NCI-H2029 (cell line): ENCODE measurements at regions not wholly inside any gene's neighbourhood (a gene's known extent, or its start where the extent isn't known, plus 50 kb on each side); places are given as distances from the start of the nearest gene placed in this dataset.

ENCODE experiments used
- DNase-seq: peaks from one replicate; lab custom pipeline; 2025; lab: John Stamatoyannopoulos, UW

DNA sequence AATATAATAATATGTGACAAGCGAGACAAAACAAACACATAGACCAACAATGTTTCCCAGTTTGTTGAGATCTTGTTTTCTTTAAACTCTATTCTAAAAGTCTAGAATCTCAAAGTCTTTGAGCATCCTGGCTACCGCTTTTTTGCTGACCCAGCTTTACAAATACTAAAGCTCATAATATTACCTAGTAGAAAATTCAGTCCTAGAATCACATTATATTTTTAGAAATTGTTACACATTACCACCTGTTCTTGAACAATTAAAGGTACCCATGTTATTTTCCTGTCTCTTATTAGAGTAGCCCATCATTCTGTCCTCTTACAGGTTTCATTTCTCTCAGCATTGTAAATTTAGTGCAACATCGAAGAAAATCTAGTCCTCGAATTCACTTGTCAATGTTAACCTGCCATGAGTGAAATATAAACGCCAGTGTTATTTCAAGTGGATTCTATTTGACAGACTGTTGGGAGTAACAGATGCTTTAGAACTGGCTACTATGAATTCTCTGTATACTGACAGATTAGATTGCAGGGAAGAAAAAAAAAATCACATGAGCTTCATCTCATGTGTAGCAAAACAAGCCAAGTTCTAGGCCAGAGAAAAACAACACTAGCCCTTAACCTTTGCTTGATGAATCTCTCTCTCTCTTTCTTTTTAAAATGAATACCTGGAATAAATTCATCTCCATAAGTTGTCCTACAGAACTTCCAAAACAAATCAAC is 851.2 kb upstream of the ADAMTS5 start:
- no peak for DNase-seq

DNA sequence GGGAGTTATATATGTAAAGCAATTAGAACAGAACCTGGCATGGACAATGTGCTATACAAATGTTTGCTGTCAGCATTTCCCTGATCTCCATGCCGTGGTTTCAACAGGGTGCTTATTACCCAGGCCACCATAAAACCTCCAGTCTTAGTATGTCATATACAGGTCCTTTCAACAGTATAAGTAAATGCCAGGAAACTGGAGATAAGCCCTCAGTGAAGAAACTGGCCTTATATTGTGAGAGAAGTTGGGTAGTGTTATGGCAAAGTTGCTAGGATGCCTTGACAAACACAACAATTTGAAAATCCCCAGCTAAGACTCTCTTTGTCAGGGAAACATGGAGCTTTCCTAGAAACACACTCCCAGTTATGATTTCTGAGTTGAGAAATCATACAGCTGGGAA is 850.2 kb upstream of the ADAMTS5 start:
- no peak for DNase-seq

DNA sequence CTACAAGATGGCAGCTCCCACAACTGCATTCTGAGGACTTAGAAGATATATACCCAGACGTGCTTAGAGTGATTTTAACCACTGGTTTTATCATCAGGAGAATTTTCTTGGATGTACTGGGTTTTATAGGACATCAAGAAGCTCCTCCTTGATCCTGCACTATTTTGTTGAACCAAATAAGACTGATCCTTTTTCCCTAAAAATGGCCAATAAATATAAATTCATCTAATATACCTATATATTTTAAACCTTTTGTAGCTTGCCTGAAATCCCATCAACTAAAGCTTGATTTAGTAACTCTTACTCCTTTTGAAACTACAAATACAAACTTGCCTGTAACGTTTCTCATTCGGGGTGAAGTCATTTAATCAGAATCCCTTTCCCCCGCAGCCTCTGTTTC is 849.4 kb upstream of the ADAMTS5 start:
- no peak for DNase-seq

DNA sequence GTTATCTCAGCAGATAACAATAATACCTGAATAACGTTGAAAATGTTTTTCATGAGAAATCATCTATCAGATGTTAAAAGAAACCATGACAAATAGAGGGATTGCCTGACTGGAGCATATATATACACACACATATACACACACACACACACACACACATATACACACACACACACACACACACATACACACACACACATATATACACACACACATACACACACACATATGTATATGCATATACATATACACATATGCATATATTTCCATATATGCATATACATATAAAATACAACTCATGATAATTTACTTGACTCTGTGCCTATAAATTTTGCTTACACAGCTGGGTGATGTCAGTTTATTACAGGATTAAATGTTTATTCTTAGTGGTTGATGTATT is 847.3 kb upstream of the ADAMTS5 start:
- no peak for DNase-seq

DNA sequence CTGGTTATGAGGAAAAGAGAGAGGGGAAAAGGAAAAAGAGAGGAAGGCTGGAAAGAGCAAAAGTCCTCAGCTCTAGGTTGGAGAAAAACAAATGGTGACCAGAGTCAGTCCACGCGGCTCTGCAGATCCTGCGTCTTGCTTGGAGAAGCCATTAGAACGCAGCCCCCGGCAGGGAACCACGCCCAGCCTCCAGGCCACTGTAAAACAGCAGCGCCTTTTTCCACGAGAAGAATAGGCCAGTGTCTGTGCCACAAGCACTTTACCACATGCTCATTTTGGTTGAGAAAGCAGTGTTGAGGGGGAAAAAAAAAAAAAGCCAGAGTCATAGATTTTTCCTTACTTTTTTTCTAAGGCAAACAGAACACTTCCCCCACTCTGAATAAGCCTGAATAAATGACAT is 846.9 kb upstream of the ADAMTS5 start:
- DNase-seq, result no peak

DNA sequence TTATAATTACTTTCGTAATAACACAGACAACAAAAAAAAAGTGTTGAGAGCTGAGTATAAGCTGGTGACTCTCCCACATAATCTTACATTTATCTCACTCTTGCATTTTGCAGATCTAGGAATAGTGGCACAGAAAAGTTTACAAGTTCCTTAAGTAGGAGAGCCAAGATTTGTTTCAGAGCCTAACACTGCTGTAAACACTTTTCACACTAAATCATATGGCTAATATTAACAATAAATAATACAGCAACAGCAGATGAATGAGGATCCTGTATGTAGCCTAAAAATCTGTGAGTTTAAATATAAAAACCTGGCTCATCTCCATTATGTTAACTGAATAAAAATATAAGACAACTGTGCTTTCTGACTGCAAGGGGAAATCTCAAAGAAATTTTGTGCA is 846.5 kb upstream of the ADAMTS5 start:
- no peak for DNase-seq

DNA sequence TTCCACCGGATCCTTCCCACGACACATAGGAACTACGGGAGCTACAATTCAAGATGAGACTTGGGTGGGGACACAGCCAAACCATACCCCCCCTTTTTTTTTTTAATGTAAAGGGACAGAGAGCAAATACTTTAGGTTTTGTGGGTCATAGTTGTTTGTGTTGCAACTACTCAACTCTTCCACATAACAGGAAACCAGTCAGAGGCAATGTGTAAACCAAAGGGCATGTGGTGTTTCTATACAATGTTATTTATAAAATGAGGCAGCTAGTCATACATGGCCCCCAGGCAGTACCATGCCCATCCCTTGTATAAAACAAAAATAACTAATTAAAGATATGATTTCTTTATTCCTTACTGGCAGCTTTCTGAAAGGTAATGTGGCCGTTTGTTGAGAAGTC is 845.4 kb upstream of the ADAMTS5 start:
- no peak for DNase-seq

DNA sequence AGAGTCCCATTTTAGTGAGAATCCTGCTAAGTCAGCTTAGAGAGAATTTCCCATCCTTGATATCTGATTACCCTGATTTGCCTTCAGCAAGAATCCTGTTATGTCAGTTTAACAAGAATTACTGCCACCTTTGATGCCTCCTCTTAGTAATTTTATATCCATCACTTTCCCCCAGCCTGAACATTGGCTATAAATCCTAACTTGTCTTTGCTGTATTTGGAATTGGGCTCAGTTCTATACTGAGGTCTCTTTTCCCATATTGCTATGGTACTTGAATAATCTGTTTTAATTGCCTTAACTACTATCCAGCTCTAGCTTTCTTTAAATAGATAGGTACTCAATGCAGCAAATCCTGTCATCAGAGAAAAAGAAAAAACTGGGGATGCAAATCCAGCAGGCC is 842.0 kb upstream of the ADAMTS5 start:
- no peak for DNase-seq

DNA sequence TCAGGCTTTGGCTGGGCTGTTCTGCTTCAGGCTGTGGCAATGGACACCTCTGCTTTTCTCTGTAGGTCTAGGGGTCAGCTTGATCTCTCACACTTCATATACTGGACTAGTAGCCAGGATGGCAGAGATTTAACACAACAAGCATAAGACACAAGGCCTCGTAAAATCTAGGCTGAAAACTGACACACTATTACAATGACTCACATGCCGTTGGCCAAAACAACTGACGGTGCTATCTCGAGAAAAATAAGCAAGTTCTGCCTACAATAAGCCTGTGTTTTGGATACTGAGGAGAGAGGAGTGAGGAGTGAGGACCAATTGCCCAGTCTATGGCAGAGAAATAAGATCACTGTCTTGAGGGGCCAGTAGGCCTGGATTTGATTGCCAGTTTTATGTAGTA is 840.7 kb upstream of the ADAMTS5 start:
- DNase-seq, result no peak

DNA sequence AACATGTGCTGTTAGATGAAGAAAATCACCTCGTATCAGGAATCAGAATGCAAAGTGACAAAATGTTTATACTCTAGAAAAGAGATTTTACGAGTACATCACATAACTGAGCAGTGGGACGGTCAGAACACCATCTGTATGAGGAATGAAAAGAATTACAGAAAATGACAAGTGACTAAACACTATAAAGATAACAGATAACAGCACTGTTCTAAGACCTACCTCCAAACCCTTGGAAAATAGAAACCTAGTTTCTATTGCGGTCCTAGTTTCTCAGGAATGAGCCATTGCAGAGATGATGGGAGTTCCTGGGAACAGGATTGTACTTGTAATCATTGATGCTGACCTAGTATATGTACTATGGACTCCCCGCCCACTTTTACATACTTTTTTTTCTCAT is 839.4 kb upstream of the ADAMTS5 start:
- DNase-seq, result no peak

DNA sequence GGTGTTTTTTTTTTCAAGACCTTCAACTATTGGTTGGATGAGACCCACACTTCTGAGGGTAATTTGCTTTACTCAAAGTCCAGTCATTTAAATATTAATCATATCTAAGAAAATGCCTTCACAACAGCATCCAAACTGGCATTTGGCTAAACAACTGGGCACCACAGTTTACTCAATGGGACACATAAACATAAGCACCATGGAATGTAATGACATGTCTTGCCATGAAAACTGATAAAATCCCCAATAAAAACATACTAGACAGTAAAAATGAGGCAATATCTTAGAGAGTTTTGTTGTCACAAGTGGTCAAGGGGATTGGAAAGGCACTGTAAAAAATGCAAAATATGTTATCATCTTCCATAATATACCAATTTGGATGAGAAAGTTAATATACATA is 838.8 kb upstream of the ADAMTS5 start:
- no peak for DNase-seq

DNA sequence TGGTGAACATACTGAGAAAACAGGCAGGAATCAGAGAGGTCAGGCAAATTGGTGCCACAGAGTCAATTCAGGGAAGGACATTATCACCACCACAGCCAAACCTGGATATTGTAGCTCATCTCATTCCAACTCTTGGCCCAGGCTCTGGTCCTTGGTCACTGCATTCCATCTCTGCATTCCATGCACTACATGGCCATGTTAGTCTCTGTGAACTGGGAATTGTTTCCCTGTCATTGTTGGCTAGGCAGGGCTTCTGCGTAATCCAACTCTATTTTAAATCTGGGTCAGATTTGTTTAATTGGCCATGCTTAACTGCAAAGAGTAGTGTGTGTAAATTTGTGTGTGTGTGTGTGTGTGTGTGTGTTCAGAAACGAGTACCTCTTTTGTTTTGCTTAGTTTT is 837.6 kb upstream of the ADAMTS5 start:
- no peak for DNase-seq

DNA sequence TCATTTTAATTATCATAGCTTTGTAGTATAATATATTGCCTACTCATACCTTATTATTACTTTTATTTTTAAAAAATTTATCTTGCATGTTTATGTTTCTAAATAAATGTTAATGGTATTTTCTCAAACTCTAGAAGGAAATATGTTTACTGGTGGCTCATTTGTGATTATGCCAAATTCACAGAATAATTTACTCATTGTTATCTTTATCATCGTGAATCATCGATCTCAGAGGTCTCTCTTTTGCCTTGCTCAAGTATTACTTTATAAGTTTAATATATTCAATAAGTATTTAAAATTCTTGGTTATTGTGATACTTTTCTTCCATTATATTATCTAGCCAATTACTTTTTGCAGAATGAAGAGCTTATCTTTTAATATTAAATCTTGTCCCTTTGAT is 836.7 kb upstream of the ADAMTS5 start:
- DNase-seq, result no peak

DNA sequence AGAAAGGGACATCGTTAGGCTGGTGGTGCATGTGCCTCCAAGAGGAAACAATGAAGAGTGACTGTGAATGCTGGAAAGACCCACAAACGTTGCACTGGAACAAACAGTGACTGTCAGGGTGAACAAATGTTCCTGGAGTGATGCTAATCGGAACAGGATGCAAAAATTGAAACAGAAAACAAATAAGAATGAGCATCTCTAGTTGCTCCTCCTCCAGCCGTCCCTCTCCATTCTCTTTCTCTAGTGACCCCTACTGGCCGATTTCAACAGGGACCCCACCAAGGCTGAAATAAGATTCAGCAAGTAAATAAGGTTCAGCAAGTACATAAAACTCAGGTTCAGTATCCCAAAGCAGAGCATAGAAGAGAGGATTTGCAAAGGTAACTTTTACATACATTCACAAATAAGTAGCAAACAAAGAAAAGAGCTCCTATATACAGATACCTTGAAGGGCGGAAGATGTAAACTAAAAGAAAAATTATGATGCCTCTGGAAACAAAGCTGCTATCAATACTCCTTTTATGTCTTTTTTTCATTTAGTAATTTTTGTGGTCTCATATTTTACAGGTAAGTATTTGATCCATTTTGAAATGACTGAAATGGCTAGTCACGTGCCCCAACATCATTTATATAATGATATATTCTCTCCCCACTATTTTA is 836.1 kb upstream of the ADAMTS5 start:
- no peak for DNase-seq

DNA sequence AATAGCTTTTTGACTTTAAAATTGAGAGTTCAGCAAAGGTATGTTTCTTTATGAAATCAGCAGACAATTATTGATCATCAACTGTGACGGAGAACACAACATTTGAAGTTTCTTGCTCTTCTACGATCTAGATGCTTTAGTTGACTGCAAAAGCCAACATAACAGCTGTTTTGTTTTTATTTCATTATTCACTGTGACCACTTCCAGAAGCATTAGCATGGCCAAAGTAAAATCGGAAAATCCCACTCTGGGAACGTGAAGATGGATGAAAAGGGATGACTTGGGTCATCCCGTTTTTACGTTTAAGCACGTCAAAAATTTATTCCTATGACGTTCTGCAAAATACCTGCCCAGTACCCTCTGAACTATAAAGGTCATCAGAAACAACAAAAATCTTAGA is 833.0 kb upstream of the ADAMTS5 start:
- DNase-seq, result no peak

DNA sequence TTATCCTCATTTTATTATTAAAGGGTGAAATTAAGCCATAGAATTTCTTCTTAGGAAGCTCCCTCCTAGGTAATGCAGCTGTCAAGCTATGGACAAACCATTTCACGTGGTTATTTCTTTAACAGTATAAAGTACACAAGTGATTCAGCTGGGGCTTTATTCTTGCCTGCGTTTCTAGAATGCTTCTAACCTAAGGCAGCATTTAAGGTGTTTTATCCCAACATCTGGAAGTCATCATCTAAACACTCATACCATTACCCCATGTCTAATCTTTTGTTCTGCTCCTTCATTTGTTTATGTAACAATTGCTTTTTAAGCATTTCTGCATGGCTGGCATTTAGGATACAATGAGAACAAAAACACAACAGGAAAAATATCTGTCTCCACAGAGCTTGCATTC is 829.2 kb upstream of the ADAMTS5 start:
- DNase-seq, result no peak

DNA sequence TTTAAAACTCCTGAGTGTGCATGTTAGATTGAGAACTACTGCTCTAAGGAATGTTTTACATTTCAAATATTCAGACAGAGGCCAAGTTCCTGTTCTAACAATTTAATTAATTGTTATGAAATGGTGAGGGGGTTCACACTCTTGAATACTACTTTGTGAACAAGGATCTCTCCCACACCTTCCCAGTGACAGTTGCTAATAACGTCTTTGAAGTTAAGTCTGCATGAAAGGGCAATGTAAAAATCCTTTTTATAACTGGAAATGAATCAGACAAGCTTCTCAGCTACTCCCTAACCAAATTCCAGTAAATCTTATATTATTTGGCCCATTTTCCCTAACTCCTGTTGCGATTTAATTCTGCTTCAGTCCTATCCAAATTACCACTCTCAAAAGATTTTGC is 828.5 kb upstream of the ADAMTS5 start:
- no peak for DNase-seq

DNA sequence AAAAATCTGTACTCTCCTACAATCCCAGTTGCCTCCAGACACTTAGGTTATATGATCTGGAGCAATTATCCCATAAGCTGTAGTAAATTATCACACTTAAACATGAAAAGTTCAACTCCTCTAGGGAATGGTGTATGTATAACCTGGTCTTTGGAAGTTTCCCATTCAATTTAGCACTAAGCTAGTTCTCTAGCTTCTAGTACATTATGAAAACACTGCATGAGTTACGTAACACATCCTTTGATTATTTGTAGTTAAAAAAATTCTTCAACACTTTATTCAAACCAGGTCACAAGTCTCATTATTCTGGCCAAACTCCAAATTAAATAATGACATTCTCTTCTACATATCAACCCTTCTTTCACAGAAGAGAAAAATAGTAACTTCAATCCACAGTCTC is 827.0 kb upstream of the ADAMTS5 start:
- no peak for DNase-seq

DNA sequence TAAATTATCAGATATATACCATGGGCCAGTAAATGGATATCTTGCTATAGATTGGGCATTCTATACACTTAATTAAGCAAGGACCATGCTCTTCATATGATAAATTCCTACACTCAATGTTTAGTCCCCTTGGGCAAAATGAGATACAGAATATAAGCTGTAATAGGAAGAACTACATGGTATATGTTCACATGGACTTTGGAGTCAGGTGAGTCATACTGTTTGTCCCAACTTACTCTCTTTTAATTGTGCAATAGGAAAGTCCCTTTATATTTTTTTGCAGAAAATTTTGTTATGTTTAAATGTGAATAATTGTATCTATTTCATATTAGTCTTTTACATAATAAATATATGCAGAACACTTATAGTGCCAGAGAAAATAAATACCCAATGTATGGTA is 820.2 kb upstream of the ADAMTS5 start:
- DNase-seq, result no peak

DNA sequence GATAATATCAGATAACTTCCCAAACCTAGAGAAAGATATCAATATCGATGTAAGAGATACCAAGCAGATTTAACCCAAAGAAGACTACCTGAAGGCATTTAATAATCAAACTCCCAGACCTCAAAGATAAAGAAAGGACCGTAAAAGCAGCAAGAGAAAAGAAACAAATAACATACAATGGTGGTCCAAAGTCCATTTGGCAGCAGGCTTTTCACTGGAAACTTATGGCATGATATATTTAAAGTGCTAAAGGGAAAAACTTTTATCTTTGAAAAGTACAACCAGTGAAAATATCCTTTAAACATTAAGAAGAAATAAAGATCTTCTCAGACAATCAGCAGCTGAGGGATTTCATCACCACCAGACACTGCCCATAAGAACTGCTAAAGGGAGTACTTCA is 812.7 kb upstream of the ADAMTS5 start:
- no peak for DNase-seq

DNA sequence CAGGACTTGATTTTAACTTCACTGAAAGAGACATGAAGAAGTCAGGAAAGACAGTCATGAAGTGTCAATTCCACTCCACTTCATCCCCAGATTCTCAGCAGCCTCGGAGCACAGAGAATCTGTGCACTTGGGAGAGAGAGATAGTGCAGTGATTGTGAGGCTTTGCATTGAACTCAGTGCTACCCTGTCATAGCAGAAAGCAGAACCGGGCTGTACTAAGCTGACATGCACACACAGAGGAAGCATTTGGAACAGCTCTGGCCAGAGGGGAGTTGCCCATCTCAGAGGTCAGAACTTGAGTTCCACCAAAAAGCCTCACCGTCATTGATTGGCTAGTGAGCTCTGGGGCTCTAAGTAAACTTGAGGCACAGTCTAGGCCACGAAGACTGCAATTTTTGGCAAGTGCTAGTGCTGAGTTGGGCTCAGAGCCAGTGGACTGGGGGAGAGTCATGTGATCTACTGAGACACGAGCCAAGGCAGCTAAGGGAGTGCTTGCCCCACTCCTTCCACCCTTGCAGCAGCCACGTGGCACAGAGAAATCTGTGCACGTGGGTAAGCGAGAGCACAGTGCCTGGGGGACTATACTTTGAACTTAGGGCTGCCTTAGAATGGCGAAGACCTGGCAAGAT is 810.2 kb upstream of the ADAMTS5 start:
- DNase-seq, result no peak

DNA sequence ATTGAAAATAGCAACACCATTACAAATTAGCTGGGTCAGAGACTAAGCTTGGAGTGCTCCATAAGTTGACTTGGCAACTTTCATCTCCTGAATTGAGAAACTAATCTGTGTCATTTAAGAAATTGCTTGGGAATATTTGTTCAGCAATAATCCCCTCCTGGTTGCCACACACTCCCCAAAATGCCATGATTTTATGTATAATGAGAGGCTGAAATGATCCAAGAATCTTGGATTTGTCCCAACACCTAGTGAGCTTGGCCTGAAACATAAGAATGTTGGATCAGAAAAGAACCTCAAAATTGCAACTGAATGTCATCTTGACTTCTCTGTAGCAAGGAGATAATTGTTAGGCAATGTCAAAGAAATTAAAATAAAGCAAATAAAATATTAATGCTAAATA is 805.9 kb upstream of the ADAMTS5 start:
- DNase-seq, result no peak

DNA sequence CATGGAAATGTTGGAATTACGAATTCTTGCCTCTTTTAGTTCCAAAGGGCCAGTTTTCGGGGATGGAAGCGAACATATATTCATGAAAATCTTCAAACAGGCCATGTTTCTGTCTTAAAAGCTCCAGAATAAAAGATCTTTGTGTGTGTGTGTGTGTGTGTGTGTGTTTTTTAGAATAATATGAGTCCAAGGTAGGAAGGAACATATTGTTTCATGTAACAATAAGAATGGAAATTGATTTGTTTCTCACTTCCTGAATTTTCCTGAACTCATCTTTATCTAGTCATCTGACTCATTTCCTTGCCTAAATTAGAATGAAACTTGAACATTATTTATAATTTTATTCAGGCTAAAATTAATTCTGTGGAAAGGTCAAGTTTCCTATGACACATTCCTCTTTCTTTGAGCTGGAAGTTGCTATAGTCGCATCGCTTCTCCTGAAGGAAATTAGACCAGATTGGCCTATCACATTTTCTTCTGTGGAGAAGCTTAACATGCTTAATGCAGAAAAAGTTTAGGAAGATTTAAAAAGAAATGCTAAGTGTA is 805.1 kb upstream of the ADAMTS5 start:
- DNase-seq, result no peak
